ENCODE measurements at regions not wholly inside any gene's neighbourhood (a gene's known extent, or its start where the extent isn't known, plus 50 kb on each side); places are given as distances from the start of the nearest gene placed in this dataset.

GRCh38 chr2:44098050-44098449, 70.6 kb upstream of the PPM1B start:
- Histone ChIP-seq H3K9me3 (replicated peaks; ENCODE audit: control insufficient read depth, insufficient read depth, low read length) (no peaks in the 10 kb centered on the region; the same call in 2 of the 3 replicates), H3K27me3 (replicated peaks in 1 of 2; ENCODE audit: control insufficient read depth in 2 of 2, insufficient read depth in 2 of 2, low read length in 1 of 2) (no peaks in the 10 kb centered on the region), H3K27ac (ENCODE audit: control insufficient read depth, insufficient read depth) (no peak overlapping the region), H4K20me1 (ENCODE audit: control insufficient read depth, insufficient read depth) (no peaks in the 10 kb centered on the region), H3K79me2 (ENCODE audit: control insufficient read depth, insufficient read depth, low read length) (no peaks in the 10 kb centered on the region), H3K4me1 (ENCODE audit: control insufficient read depth, insufficient read depth, low read length) (peaks cover 5% of the 10 kb centered on the region; the same call in 1 of the 2 replicates), H3K4me2 (ENCODE audit: control insufficient read depth, insufficient read depth) (no peak overlapping the region), H3K36me3 (ENCODE audit: control insufficient read depth in 2 of 2, insufficient read depth in 2 of 2, low read length in 1 of 2) (no peaks in the 10 kb centered on the region), H3K9ac (ENCODE audit: control insufficient read depth, insufficient read depth, low read length) (no peak overlapping the region), H2AFZ (ENCODE audit: control insufficient read depth, low read depth, low read length) (no peak overlapping the region), H3K4me3 (no peak overlapping the region)
- intact Hi-C loops (cut with micrococcal nuclease; ENCODE audit: unreplicated experiment) = no loop called here
- no TSS peak for BruUV-seq (replicated peaks)
- 7% methylated on average over 3 of the region's 3 CpGs for WGBS (ENCODE audit: insufficient coverage, insufficient replicate concordance, low lambda C conversion rate, missing lambda C conversion rate)
- in situ Hi-C loops (cut with MboI) = no loop called here
- ATAC-seq (peak; percentile 85), FAIRE-seq (peak; percentile 52), DNase-seq (ENCODE audit: low read depth, low spot score) (no peak)
- CTCF ChIA-PET = interaction anchor here (0.8 to 1.6 kb wide), 4 partner anchors 10 to 198 kb away, joined by 3 to 4 read pairs (median 4); no protein-coding TSS in a partner anchor
- POLR2A ChIA-PET = no interaction called here
- SMC1A ChIA-PET (ENCODE audit: uncharacterized antibody, unreplicated experiment) = interaction anchor here (1.4 to 3.1 kb wide), 4 partner anchors 10 to 19 kb away, joined by 3 to 16 read pairs (median 6); no protein-coding TSS in a partner anchor
- RAD21 ChIA-PET (ENCODE audit: unreplicated experiment) = no interaction called here
- TF ChIP-seq TCF12 (IDR thresholded peaks at IDR 0.05; ENCODE audit: low read depth, low read length) (no peak), RUNX3 (IDR thresholded peaks at IDR 0.05; ENCODE audit: low read length) (0 out of 2 replicates have a peak, but pooled peaks have one; percentile 27), ZNF687 (IDR thresholded peaks at IDR 0.05) (0 out of 2 replicates have a peak, but pooled peaks have one; percentile 28), IKZF2 (IDR thresholded peaks at IDR 0.05) (0 out of 4 replicates have a peak, but pooled peaks have one; percentile 24 to 27), POLR2AphosphoS5 (IDR thresholded peaks at IDR 0.05; ENCODE audit: low read length) (no peak)
